ENCODE measurements at regions not wholly inside any gene's neighbourhood (a gene's known extent, or its start where the extent isn't known, plus 50 kb on each side); places are given as distances from the start of the nearest gene placed in this dataset.
"Not testable (repeated sequence)": the region's sequence is repeated elsewhere in the genome, so short reads cannot be mapped to it uniquely, and the experiment has no call there.

DNA sequence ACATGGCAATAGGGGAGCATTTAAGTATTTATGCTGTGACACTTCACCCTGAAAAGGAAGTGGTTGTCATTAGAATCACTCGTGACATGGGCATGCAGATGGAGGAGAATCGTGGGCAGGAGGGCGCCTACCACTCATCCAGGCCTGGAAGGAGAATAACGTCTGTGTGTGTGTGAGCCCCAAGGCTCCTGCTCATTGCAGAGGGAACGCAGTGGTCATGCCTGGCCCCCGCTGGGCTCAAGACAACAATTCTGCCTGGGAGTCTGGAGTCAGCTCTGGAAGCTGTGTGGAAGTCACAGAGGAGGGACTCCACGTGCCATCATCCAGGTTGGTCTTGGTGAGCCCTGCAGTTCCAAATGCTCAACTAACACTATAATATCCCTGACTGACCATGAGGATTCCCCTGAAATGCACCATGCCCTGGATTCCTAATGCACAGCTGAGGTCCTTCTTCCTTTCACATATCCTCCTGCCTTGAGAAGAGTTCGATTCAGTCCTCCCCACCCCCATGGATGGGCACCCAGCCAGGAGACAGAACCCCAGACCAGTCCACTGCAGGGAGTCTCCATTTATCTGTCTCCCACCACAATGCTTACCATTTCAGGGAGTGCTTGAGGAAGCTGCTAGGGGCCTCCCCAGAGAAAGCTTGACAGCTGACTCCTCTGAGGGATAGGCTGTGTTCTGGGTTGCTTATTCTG, 446.9 kb upstream of the B3GAT1 start:
- ChIA-PET POLR2A (no interaction called here), CTCF (interaction anchor here (1.3 kb wide), 1 partner anchor 10 kb away, joined by 6 read pairs; no protein-coding TSS in a partner anchor)
- TF ChIP-seq, protein P1, sequence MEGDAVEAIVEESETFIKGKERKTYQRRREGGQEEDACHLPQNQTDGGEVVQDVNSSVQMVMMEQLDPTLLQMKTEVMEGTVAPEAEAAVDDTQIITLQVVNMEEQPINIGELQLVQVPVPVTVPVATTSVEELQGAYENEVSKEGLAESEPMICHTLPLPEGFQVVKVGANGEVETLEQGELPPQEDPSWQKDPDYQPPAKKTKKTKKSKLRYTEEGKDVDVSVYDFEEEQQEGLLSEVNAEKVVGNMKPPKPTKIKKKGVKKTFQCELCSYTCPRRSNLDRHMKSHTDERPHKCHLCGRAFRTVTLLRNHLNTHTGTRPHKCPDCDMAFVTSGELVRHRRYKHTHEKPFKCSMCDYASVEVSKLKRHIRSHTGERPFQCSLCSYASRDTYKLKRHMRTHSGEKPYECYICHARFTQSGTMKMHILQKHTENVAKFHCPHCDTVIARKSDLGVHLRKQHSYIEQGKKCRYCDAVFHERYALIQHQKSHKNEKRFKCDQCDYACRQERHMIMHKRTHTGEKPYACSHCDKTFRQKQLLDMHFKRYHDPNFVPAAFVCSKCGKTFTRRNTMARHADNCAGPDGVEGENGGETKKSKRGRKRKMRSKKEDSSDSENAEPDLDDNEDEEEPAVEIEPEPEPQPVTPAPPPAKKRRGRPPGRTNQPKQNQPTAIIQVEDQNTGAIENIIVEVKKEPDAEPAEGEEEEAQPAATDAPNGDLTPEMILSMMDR (IDR thresholded peaks at IDR 0.05; ENCODE audit: control extremely low read depth, extremely low read depth, low read depth, missing control alignments): no peak

DNA sequence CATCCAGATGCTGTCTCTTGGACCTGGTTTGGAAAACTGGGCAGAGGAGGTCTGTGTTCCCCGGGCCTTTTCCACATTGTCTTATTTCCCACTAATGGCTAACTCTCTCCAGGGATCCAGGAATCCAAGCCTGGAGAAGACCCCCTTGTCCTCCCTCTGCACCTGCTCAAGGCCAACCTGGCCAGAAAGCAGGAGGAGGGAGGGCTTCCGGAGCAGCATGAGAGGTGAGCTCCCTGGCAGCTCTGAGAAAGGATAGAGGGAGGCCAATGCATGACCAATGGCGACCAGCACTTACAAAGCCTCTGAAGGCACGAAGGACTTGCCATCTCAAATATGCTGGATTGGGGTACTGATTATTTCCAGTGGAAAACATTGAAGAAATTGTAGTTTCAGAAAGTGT, 445.0 kb upstream of the B3GAT1 start:
- DNase-seq (ENCODE audit: extremely low spot score): no peak
- POLR2A ChIA-PET: no interaction called here
- TF ChIP-seq, protein P1 (IDR thresholded peaks at IDR 0.05; ENCODE audit: control extremely low read depth, extremely low read depth, low read depth, missing control alignments): no peak
- CTCF ChIA-PET: interaction anchor here (1.5 kb wide), 1 partner anchor 12 kb away, joined by 4 read pairs; no protein-coding TSS in a partner anchor

More for the DNA sequence above, 446.9 kb upstream of the B3GAT1 start:
- DNase-seq (ENCODE audit: extremely low spot score): no peak

DNA sequence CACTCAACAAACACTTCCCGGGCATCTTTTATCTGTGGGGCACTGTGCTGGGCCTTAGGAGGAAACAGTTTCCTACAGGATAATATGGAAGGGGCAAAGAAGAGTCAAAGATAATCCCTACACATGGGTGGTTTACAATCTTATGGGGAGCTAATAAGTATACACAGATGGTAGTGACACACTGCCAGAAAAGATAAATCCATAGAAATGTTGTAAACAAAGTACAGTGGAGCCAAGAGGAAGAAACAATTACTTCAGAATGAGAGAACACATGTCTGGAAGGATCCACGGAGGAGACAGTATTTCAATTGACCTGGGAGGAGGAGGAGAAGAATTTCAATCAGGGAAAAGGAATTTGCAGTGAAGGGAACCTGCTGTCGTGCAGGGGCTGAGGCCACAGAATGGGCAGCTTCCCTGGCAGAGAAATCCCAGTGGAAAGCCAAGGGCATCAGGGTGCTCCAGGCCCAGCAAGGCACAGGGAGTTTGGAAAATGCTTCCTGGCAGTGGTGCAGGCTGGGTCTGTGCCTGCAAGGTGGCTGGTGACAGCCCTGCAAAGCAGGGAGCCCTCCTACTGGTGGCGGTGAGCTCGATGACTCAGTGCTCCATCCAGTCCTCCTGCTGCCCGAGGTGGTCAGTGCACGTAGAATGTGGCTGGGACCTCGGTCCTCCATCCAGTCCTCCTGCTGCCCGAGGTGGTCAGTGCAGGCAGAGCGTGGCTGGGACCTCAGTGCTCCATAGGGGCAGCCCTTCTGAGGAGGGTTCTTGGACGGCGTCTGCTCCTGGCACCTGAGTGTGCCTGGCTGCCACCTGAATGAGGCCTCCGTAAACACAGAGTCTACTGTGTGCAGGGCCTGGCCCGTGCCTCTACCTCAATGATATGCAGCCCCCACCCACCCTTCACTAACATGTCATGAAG, 444.3 kb upstream of the B3GAT1 start:
- TF ChIP-seq, protein P1 (IDR thresholded peaks at IDR 0.05; ENCODE audit: control extremely low read depth, extremely low read depth, low read depth, missing control alignments): no peak
- ChIA-PET CTCF (no interaction called here), POLR2A (no interaction called here)
- DNase-seq (ENCODE audit: extremely low spot score): no peak

DNA sequence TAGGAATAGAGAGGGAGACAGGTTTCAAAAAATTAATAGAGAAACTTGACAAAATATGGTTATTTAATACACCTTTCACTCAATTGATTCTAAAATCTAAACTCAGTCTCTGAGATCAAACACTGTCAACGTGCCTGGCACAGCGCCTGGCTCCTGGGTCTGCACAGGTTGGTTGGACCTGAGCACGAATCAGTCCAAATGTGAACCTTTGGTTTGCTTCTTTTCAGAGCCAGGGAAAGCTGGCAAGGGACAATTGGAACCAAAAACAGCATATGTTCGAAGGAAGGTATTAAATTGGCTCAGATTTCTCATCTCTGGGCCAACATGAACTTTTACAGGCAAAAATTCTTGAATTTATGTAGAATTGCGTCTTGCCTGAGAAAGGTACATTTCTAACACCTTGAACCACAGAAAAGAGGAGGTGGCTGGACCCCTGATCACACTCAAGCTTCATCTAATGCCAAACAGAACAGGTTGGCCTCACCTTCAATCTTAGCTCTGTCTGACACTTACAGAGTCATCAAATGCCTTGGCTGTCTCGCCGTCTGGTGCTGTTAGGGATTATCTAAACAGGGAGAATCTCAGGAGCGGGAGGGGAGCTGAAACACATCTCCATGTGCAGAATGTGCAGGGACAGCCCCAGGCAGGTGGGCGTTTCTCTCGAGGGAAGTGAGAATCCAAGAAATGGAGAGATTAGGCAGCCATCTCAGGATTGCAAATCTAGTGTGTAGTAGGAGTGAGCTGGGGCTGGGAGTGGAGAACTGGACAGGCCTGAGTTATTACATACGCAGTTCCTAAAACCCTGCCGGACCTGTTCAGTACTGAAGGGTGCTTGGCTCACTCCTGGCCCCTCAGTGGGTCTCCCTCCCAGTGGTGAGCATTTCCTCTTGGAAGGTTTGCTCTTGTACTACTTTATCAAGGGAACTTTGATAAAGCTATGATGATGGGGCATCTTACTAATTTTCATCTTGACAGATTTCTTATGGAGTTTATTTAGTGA, 442.2 kb upstream of the B3GAT1 start:
- TF ChIP-seq, protein P1 (IDR thresholded peaks at IDR 0.05; ENCODE audit: control extremely low read depth, extremely low read depth, low read depth, missing control alignments): no peak
- ChIA-PET CTCF (interaction anchor here (1.6 kb wide), 1 partner anchor 14 kb away, joined by 8 read pairs; no protein-coding TSS in a partner anchor), POLR2A (no interaction called here)
- no peak for DNase-seq (ENCODE audit: extremely low spot score)

DNA sequence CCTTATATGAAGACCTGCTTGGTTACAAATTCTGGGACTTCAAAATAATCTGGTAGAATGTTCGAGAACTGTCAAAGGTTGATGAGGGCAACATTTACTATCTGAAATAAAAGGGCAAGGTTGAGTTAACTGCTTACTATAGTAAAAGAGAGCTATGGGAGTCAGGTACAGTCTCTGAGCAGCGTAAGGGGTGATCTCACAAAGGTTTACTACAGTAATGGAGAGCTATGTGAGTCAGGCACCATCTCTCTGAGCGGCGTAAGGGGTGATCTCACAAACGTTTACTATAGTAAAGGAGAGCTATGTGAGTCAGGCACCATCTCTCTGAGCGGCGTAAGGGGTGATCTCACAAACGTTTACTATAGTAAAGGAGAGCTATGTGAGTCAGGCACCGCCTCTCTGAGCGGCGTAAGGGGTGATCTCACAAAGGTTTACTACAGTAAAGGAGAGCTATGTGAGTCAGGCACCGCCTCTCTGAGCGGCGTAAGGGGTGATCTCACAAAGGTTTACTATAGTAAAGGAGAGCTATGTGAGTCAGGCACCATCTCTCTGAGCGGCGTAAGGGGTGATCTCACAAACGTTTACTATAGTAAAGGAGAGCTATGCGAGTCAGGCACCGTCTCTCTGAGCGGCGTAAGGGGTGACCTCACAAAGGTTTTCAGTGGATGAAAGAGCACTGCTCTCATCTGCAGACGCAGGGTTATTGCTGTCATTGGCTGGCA, 439.6 kb upstream of the B3GAT1 start:
- POLR2A ChIA-PET; DNase-seq (ENCODE audit: extremely low spot score): not testable (repeated sequence)
- CTCF ChIA-PET: interaction anchor here (1.2 to 1.4 kb wide), 2 partner anchors 17 kb away, joined by 4 to 7 read pairs; no protein-coding TSS in a partner anchor

DNA sequence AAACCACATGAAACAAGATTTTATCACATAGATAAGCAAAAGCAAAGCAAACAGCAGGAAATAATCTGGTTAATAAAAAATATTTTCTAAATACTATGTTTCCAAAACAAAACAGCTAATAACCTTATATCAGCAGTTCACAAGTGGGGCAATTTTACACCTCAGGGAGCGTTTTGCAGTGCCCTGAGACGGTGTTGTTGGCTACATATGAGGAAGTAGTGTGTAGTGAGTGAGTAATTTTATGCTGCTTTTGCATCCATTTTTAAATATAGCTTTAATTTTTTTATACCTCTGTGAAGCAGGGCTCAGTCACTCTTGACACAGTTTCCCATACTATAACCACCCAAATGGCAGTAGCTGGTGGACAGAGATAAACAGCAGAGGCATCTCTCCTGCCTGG, 438.5 kb upstream of the B3GAT1 start:
- no peak for DNase-seq (ENCODE audit: extremely low spot score)
- TF ChIP-seq, protein P1 (IDR thresholded peaks at IDR 0.05; ENCODE audit: control extremely low read depth, extremely low read depth, low read depth, missing control alignments): no peak
- POLR2A ChIA-PET: no interaction called here
- CTCF ChIA-PET: interaction anchor here (0.6 to 1.4 kb wide), 3 partner anchors 9 to 18 kb away, joined by 3 to 7 read pairs (median 5); no protein-coding TSS in a partner anchor

All from GM10248 (cell line).